ENCODE measurements at regions not wholly inside any gene's neighbourhood (a gene's known extent, or its start where the extent isn't known, plus 50 kb on each side); places are given as distances from the start of the nearest gene placed in this dataset.

DNA sequence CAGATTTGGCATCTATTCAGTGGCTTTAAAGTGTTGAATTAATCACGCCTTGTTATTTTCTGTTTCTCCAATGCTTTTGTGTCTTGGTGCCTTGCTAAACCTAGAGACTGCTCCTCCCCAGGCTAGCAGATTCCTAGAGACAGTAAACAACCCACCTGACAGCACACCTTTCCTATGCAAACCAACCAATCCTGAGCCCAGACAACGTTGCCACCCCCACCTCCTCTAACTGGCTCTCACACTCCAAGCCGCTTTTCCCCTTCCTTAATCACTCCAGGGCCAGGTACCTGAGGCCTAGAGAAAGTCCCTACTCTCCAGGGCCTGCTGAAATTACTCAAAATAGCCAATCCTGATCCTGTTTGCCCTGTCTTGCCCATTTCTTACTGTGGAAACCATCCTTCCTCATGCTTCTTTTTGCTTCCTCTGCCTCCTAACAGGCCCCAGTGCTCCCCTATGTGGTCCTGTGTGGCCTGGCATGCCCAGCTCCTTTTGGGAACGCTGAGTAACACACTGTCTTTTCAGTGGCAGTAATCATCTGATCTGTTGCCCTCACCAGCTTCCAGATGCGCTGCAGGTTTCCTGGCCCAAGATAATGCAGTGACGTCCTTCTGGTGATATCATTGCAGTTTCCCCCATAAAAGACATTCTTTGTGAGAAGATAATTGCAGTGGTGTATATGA, 53.4 kb downstream of the GAS1 start:
- Histone ChIP-seq H3K36me3 (ENCODE audit: insufficient read depth, low read depth, low read length) (no peaks in the 10 kb centered on the region), H3K27ac (ENCODE audit: low read length) (no peak overlapping the region), H3K9ac (ENCODE audit: low read depth, low read length) (no peak overlapping the region), H3K9me3 (ENCODE audit: insufficient read depth, low read depth, low read length) (no peaks in the 10 kb centered on the region), H3K4me3 (ENCODE audit: low read length) (no peak overlapping the region), H3K27me3 (ENCODE audit: insufficient read depth, low read length) (no peaks in the 10 kb centered on the region), H3K4me1 (ENCODE audit: insufficient read depth, low read length) (peaks cover 6% of the 10 kb centered on the region; the same call in 1 of the 2 replicates)

DNA sequence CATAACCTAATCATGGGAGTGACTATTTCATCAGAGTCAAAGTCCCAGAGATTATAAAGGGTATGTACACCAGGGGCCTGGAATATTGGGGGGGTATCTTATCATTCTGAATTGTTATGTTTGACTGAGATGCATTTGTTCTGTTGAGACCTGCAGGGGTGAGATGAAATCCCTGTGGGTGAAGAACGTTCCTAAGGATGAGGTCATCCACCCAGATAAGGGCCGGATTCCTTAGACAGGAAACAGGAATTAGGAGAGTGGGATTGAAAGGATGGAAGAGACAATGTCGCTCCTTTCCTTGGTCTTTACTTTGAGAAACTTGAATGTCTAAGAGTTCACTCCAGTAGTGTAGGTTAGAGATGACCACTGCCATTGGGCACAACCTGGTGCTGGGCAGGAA, 54.7 kb downstream of the GAS1 start:
- no peak overlapping the region for H3K27ac ChIP-seq (ENCODE audit: low read length)

DNA sequence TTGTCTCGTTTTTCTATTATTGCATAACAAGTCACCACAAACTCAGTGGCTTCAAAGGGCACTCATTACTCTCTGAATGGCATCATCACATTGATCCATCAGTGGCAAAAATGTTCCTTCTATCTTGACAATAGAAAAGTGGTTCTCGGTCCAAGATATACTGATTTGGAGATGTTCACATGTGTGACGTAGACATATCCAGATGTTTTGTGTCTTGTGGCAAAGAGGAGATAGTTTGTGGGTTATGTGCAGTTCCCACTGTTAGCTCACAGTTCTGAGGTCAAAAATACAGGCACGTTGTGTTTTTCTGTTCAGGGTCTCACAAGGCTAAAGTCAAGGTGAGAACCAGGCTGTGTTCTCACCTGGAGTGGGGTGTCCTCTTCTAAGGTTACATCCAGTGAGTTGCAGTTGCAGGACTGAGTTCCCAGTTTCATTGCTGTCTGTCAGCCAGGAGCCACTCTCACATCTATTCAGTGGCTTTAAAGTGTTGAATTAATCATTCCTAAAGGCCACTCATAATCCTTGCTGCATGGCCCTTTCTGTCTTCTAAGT, 55.3 kb downstream of the GAS1 start:
- no peak overlapping the region for H3K4me3 ChIP-seq (ENCODE audit: low read length)
- no peaks in the 10 kb centered on the region for H3K9me3 ChIP-seq (ENCODE audit: insufficient read depth, low read depth, low read length)

More for the DNA sequence above, 54.7 kb downstream of the GAS1 start:
- no peak overlapping the region for H3K9ac ChIP-seq (ENCODE audit: low read depth, low read length)
- no peaks in the 10 kb centered on the region for H3K9me3 ChIP-seq (ENCODE audit: insufficient read depth, low read depth, low read length)
- H3K27me3 ChIP-seq (ENCODE audit: insufficient read depth, low read length): no peaks in the 10 kb centered on the region
- no peak overlapping the region for H3K4me3 ChIP-seq (ENCODE audit: low read length)
- H3K4me1 ChIP-seq (ENCODE audit: insufficient read depth, low read length): peaks cover 6% of the 10 kb centered on the region; the same call in 1 of the 2 replicates
- H3K36me3 ChIP-seq (ENCODE audit: insufficient read depth, low read depth, low read length): no peaks in the 10 kb centered on the region

DNA sequence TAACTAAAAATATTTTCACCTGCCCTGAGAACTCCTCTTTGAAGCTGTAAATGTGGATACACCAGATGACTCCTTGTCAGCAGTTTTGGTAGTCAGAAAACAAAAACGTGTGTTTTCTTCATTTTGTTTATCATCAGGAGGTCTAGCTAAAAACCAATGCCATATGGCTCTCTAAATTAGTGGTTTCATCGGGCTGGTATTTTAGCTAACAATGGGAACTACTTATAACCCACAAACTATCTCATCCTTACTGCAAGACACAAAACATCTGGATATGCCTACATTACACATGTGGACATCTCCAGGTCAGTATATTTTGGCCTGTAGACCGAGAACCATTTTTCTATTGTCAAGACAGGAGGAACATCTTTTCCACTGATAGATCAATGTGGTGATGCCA, 56.2 kb downstream of the GAS1 start:
- H3K27me3 ChIP-seq (ENCODE audit: insufficient read depth, low read length): peaks cover 11% of the 10 kb centered on the region; the same call in 1 of the 2 replicates
- no peaks in the 10 kb centered on the region for H3K9me3 ChIP-seq (ENCODE audit: insufficient read depth, low read depth, low read length)
- H3K27ac ChIP-seq (ENCODE audit: low read length): no peak overlapping the region
- H3K4me3 ChIP-seq (ENCODE audit: low read length): no peak overlapping the region
- H3K4me1 ChIP-seq (ENCODE audit: insufficient read depth, low read length): peaks cover 15% of the 10 kb centered on the region; the same call in 1 of the 2 replicates
- no peak overlapping the region for H3K9ac ChIP-seq (ENCODE audit: low read depth, low read length)
- H3K36me3 ChIP-seq (ENCODE audit: insufficient read depth, low read depth, low read length): no peaks in the 10 kb centered on the region

More for the DNA sequence above, 55.3 kb downstream of the GAS1 start:
- Histone ChIP-seq H3K4me1 (ENCODE audit: insufficient read depth, low read length) (peaks cover 7% of the 10 kb centered on the region; the same call in 1 of the 2 replicates), H3K36me3 (ENCODE audit: insufficient read depth, low read depth, low read length) (no peaks in the 10 kb centered on the region), H3K27ac (ENCODE audit: low read length) (no peak overlapping the region), H3K9ac (ENCODE audit: low read depth, low read length) (no peak overlapping the region), H3K27me3 (ENCODE audit: insufficient read depth, low read length) (0 out of 2 replicates have a peak, but pooled peaks cover 3% of the 10 kb centered on the region)

DNA sequence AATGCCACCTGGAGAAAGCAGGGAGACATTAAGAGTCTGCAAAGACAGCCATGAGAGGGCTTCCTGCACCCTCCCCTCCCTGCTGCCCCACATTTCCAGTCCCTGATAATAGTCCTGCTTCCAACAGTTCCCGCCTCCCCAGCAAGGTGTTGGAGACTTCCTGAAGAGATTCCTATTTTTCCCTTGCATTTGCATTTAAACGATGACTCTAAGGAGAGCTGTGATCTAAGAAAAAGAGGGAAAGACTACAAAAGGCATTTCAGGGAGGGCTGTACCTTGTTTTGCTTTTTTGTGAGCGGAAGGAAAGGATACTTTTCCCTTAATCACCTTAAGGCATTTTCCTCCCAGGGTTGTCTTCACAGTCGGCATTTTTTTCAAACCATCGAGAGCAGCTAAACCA, 62.1 kb downstream of the GAS1 start:
- Histone ChIP-seq H3K27ac (ENCODE audit: low read length) (no peak overlapping the region), H3K4me1 (ENCODE audit: insufficient read depth, low read length) (peaks cover 17% of the 10 kb centered on the region; the same call in 1 of the 2 replicates), H3K9ac (ENCODE audit: low read depth, low read length) (peak overlapping the region; percentile 47; the same call in 1 of the 2 replicates), H3K27me3 (ENCODE audit: insufficient read depth, low read length) (peaks cover 13% of the 10 kb centered on the region; the same call in 1 of the 2 replicates), H3K4me3 (ENCODE audit: low read length) (peak overlapping the region; percentile 35; the same call in 1 of the 2 replicates), H3K36me3 (ENCODE audit: insufficient read depth, low read depth, low read length) (no peaks in the 10 kb centered on the region), H3K9me3 (ENCODE audit: insufficient read depth, low read depth, low read length) (no peaks in the 10 kb centered on the region)

DNA sequence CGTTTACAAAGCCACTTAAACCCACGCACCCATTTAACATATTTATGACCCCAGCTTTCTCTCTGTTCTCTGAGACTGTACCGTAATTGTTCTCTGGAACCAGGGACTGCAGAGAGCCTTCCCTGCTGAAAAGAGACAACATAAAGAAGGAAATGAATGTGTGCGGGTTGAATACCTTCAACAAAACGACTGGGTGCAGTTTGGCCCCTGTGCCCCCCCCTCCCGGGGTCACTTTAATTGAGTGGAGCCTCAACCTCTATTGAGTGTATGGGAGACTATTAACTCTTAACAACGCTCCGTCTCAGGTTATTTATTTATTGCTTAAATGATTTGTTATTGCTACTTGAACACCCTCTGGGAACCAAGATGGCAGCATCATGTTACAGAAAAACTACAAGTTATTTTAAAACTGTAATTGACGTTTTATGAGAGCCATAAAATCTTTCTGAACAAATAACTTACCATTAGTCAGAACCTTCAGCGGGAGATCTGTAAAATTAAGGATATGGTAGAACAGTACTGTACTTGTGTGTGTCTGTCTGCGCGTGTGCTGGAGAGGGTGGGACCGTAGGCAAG, 70.6 kb downstream of the GAS1 start:
- H3K4me3 ChIP-seq (ENCODE audit: low read length): no peak overlapping the region
- H3K27me3 ChIP-seq (ENCODE audit: insufficient read depth, low read length): no peaks in the 10 kb centered on the region

DNA sequence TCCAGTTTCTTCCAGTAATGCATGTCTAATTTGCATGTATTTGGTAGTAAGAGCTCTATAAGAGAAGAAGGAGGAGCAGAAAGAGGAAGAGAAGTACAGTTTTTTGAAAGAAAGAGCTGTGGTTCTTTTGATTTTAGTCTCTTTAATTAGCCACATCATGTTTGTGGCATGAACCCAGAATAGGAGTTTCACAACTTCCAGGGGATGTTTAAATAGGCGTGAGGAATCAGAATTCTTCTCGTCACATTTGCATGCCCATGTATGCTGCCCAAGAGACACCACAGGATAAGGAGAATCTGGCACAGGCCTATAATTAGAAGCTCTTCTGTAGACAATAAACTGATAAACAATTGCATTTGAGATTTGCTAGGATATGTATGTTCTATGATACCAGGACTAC, 78.7 kb downstream of the GAS1 start:
- H3K27me3 ChIP-seq (ENCODE audit: insufficient read depth, low read length): no peaks in the 10 kb centered on the region
- no peak overlapping the region for H3K27ac ChIP-seq (ENCODE audit: low read length)
- H3K9me3 ChIP-seq (ENCODE audit: insufficient read depth, low read depth, low read length): no peaks in the 10 kb centered on the region
- no peak overlapping the region for H3K9ac ChIP-seq (ENCODE audit: low read depth, low read length)
- H3K4me3 ChIP-seq (ENCODE audit: low read length): no peak overlapping the region
- H3K4me1 ChIP-seq (ENCODE audit: insufficient read depth, low read length): peaks cover 5% of the 10 kb centered on the region; the same call in 1 of the 2 replicates
- H3K36me3 ChIP-seq (ENCODE audit: insufficient read depth, low read depth, low read length): no peaks in the 10 kb centered on the region

More for the DNA sequence above, 70.6 kb downstream of the GAS1 start:
- Histone ChIP-seq H3K27ac (ENCODE audit: low read length) (no peak overlapping the region), H3K4me1 (ENCODE audit: insufficient read depth, low read length) (no peaks in the 10 kb centered on the region), H3K36me3 (ENCODE audit: insufficient read depth, low read depth, low read length) (no peaks in the 10 kb centered on the region), H3K9me3 (ENCODE audit: insufficient read depth, low read depth, low read length) (no peaks in the 10 kb centered on the region), H3K9ac (ENCODE audit: low read depth, low read length) (no peak overlapping the region)

DNA sequence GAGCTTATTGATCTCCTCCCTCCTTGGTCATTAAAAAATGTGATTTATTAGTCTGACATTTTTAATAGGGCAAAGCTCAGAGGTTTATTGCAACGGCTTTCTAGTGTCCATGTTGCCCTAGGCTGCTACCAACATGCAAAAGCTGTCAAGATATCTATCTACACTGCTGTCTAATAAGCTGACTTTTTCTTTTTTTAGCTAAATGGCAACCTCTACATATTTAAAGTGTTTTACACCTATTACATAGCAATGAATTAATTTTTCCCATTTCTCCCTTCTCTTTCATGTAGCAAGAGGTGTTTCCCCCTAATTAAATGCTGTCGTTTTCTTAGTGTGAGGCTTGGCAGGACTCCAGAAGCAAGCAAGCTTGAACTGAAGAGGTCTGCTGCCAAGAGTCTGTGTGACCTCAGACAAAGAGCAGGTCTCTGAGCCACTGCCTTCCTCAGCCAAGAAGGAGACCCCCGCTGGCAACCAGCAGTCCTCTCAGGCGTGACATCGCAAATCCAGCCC, 79.4 kb downstream of the GAS1 start:
- Histone ChIP-seq H3K27me3 (ENCODE audit: insufficient read depth, low read length) (no peaks in the 10 kb centered on the region), H3K9ac (ENCODE audit: low read depth, low read length) (no peak overlapping the region), H3K4me3 (ENCODE audit: low read length) (no peak overlapping the region), H3K4me1 (ENCODE audit: insufficient read depth, low read length) (peaks cover 5% of the 10 kb centered on the region; the same call in 1 of the 2 replicates), H3K36me3 (ENCODE audit: insufficient read depth, low read depth, low read length) (no peaks in the 10 kb centered on the region), H3K27ac (ENCODE audit: low read length) (no peak overlapping the region), H3K9me3 (ENCODE audit: insufficient read depth, low read depth, low read length) (no peaks in the 10 kb centered on the region)

DNA sequence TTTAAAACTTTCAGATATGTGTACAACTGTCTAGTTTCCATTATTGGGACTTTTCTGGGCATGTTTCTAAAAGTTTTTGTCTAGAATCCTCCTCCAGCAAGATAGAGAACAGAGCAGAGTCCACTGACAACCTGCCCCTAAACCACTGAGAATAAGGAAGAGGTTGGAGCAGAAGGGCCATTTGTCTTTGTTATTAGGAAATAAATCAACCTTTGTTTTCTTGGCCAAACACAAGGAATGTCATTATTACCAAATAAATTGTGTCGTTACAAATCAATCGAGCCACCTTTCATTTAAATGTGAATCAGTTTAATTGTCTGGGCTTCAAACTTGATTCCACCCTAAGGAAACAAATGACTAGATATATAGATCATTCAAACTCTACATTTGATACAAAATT, 81.4 kb downstream of the GAS1 start:
- Histone ChIP-seq H3K27ac (ENCODE audit: low read length) (no peak overlapping the region), H3K4me1 (ENCODE audit: insufficient read depth, low read length) (peaks cover 5% of the 10 kb centered on the region; the same call in 1 of the 2 replicates), H3K9ac (ENCODE audit: low read depth, low read length) (no peak overlapping the region), H3K9me3 (ENCODE audit: insufficient read depth, low read depth, low read length) (no peaks in the 10 kb centered on the region), H3K27me3 (ENCODE audit: insufficient read depth, low read length) (no peaks in the 10 kb centered on the region), H3K36me3 (ENCODE audit: insufficient read depth, low read depth, low read length) (no peaks in the 10 kb centered on the region), H3K4me3 (ENCODE audit: low read length) (no peak overlapping the region)

DNA sequence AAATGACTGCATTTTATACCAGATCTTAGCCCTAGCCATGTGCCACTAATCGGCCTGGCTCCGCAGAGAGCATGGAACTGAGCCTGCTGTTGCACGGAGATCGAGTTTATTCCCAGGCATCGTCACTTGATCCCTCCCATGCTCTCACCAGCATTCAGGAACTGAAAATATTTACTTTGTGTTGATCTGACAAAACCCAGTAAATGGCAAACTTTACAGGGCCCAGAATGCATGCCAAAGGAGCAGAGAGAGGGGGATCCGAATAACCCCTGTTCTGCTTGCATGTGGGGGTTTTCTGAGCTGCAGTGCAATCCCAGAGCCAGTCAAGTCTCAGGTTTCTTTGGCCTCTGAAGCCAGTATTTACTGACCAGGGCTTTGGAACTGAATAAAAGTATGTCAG, 87.3 kb downstream of the GAS1 start:
- H3K36me3 ChIP-seq (ENCODE audit: insufficient read depth, low read depth, low read length): no peaks in the 10 kb centered on the region
- H3K27ac ChIP-seq (ENCODE audit: low read length): no peak overlapping the region
- H3K9me3 ChIP-seq (ENCODE audit: insufficient read depth, low read depth, low read length): no peaks in the 10 kb centered on the region
- H3K9ac ChIP-seq (ENCODE audit: low read depth, low read length): no peak overlapping the region
- H3K27me3 ChIP-seq (ENCODE audit: insufficient read depth, low read length): no peaks in the 10 kb centered on the region
- H3K4me1 ChIP-seq (ENCODE audit: insufficient read depth, low read length): peaks cover 4% of the 10 kb centered on the region; the same call in 1 of the 2 replicates
- no peak overlapping the region for H3K4me3 ChIP-seq (ENCODE audit: low read length)

DNA sequence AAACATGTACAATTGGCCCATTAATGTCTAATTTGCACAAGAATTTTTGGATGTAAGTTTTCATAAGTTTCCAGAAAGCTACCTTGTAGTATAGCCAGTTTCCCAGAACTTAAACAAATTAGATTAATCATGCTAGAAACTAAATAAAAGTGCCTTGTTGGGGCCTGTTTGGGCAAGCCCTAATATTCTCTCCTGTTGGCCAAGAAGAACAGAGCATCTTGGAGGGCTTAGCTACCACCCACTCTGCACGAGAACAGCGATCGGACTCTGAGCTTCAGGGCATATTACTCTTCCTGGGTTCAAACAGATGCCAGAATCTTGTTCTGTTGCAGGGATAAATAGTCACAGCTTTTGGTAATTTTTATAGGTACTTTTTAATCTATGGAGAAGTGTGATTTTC, 88.2 kb downstream of the GAS1 start:
- Histone ChIP-seq H3K4me3 (ENCODE audit: low read length) (no peak overlapping the region), H3K9ac (ENCODE audit: low read depth, low read length) (no peak overlapping the region), H3K9me3 (ENCODE audit: insufficient read depth, low read depth, low read length) (no peaks in the 10 kb centered on the region), H3K4me1 (ENCODE audit: insufficient read depth, low read length) (peaks cover 4% of the 10 kb centered on the region; the same call in 1 of the 2 replicates), H3K27me3 (ENCODE audit: insufficient read depth, low read length) (no peaks in the 10 kb centered on the region), H3K27ac (ENCODE audit: low read length) (no peak overlapping the region), H3K36me3 (ENCODE audit: insufficient read depth, low read depth, low read length) (no peaks in the 10 kb centered on the region)

All from iPS-20b (cell line).